ENCODE measurements at regions not wholly inside any gene's neighbourhood (a gene's known extent, or its start where the extent isn't known, plus 50 kb on each side); places are given as distances from the start of the nearest gene placed in this dataset.

- TF ChIP-seq CTCF (IDR thresholded peaks at IDR 0.05; ENCODE audit: low read length) (no peak), EZH2 (optimal IDR thresholded peaks at IDR 0.05; ENCODE audit: low read depth, low read length) (no peak), EZH2phosphoT487 (IDR thresholded peaks at IDR 0.05; ENCODE audit: low read length) (no peak)
Measured at GRCh38 chr4:155542415-155542814, 124.2 kb upstream of the GUCY1A1 start.
